HG02798 (cell line): ENCODE measurements at regions not wholly inside any gene's neighbourhood (a gene's known extent, or its start where the extent isn't known, plus 50 kb on each side); places are given as distances from the start of the nearest gene placed in this dataset.

Experiments
- ATAC-seq: cut with Tn5 transposase; IDR thresholded peaks from one replicate; pipeline ENCODE4 v1.9.1; 2021; ENCODE audit warnings: mild to moderate bottlenecking; ENCODE audit not compliant: unreplicated experiment, poor library complexity

- no peak for ATAC-seq
Observed at GRCh38 chr12:98113548-98113947, 401.8 kb upstream of the TMPO start.

DNA sequence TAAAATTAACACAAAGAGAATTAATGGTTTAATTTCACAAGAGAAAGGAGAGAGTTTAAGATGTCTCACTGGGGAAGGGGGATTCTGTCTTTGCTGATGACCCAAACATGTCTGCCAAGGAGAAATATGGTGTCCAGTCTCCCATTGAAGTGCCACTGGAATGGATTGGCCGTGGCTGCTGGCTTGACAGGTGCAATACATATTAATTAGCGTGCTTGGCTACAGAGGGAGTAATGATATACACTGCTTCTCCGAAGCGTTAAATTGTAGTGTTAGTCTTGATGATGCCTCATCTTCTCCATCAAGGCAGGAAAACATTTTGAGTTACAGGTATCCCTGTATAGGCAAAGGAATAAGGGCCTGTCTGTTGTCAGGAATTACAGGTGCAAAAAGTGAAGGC is 393.4 kb upstream of the TMPO start:
- no peak for ATAC-seq

- ATAC-seq = no peak
Observed at GRCh38 chr12:98123021-98123461, 392.3 kb upstream of the TMPO start.

DNA sequence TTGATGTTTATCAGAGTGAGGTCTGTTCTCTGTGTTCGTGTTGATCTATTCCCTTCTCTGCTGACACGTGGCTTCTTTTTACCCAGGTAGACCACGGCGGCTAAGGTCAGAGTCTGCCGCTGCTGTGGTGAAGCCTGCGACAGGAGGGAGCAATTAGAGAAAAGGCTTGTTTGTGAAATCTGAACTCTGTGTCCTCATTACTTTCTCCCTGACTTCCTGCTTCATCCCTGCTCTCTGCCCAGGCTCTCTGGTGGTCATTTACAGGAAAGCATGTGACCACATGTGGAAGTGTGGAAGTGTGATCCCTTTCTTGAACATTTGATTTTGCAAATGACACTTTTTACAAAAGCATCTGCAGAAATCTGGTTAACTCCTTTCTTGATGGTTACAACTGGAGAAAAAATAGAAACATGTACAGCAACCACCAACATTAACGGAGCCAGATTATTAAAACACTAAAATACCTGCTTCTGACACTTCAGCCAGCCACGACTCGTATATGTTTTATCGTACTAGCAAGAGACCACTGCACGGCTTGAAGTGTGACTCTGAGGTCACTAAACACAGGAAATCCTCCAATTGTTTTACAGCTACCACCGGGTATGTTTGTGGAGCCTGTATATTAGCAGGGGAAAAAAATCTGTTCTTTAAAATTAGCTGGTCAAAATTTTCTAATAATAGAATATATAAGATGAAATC is 388.6 kb upstream of the TMPO start:
- no peak for ATAC-seq

DNA sequence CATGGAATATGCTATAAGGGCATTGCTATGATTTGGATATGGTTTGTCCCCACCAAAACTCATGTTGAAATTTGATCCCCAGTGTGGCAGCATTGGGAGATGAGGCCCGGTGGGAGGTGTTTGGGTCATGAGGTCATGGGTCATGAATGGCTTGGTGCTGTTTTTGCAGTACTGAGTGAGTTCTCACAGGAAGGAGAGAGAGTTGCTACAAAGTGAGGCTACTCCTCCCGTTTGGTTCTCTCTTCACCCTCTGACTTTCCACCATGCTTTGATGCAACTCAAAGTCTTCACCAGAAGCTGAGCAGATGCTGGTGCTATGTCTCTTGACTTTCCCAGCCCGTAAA is 388.1 kb upstream of the TMPO start:
- no peak for ATAC-seq

DNA sequence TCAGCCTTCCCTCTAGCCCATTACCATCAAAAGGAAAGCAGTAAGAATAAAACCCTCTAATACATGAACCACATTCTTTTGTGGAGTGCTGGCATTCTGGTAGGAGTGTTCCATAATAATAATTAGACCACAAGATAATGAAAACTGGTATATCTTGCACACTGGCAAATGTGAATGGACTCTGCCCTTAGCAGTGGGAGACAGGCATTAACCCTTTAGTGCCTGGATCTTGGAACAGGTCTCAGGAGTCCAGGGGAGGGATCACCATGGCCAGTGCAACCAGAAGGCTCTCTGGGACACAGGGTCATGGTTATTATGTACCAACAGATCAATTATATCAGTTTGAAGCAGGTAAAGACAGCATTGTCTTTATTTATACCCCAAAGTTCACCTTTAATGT is 387.5 kb upstream of the TMPO start:
- ATAC-seq = no peak

- no peak for ATAC-seq
Observed at GRCh38 chr12:98136544-98136943, 378.8 kb upstream of the TMPO start.

- ATAC-seq = no peak
Observed at GRCh38 chr12:98137278-98137677, 378.1 kb upstream of the TMPO start.

DNA sequence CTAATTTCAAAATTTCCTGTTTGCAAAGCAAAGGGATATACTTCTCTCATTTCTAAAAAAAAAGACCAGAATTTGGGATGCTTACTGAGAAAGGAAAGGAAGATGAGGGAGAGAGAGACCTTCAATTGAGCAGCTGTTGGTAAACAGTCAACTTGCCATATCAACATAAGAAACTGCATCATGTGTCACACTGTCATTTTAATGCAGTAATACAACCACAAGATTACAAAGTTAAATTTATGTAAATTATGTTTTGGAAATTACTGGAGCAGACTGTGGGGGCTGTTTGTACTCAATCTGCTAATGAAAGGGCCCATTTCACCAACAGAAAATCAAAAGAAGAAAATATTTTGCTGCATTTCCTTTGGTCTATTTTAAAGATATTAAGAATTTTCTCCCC is 370.4 kb upstream of the TMPO start:
- ATAC-seq = no peak

GRCh38 chr12:98146043-98146442 is 369.3 kb upstream of the TMPO start:
- ATAC-seq = no peak

GRCh38 chr12:98146487-98146886 is 368.9 kb upstream of the TMPO start:
- ATAC-seq = no peak

- ATAC-seq = no peak
Observed at GRCh38 chr12:98149270-98149669, 366.1 kb upstream of the TMPO start.

DNA sequence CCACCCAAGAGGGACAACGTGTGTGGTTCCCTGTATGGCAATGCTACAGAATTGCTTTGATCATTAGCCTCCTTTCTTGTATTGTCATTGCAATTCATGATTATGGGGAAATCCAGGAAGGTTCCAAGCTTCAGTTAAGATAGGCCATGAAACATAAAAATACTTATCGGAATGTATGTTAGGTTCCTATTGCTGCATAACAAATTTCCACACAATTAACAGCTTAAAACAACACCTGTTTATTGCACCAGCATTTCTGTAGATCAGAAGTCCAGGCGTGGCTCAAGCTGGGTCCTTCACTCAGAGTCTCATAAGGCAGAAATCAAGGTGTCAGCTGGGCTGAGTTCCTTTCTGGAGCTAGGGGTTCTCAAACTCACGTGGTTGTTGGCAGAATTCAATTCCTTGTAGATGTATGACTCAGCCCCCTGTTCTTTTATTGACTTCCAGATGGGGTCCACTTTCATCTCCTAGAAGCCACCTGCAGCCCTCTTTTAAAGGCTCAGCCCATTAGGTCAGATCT is 365.6 kb upstream of the TMPO start:
- ATAC-seq = no peak

DNA sequence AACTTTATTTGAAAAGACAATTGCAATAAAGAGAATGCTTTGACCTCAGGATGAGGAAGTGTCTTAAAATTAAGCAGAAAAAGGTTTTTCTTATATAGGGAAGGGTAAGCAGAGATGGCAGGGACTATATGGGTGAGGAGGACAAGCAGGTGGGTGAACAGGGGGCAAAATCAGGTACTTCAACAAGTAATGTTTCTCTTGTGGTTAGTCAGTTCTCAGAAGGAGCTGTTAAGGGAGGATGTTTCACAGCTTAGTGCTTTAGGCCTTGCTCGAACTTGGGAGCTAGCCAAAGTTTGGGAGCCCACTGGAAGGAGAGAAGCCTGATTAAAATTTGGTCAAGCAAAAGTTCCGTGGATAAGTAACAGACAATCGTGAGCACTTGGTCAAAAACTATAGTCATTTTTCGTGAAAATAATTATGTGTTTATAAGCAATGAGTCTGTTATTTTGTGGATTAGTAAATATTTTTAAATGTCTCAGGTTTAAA is 364.2 kb upstream of the TMPO start:
- ATAC-seq = no peak

DNA sequence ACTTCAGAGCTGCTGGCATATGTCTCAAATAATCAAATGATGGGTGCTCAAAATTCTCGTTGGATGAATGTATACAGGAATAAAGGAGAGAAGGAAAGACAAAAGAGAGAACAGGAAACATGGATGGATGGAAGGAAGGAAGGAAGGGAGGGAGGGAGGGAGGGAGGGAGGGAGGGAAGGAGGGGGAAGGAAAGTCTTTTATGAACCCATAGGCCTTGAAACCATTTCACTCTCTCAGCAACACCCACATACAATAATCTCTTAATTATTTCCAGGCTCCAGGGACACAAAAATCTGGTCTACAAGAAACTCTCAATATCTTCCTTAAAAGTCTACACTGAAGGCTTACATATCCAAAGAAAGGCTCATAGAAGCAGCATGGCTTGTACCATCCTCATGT is 363.4 kb upstream of the TMPO start:
- no peak for ATAC-seq

DNA sequence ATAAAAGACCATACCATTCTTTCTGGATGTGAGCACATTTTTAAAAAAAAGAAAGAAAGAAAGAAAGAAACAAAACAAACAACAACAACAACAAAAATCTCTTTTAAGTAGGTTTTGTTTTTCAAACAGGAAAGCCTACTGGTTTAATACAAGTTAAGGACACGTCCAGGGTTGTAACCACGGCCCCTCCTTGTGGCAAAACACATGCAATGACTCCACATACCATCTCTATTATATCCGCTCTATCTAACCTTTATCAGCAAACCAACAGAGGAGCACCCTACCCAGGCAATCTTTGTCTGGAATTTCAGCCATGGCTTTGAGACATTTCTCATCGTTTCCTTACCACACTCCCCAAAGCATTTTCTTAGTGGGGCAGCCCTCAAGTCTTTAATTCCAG is 360.5 kb upstream of the TMPO start:
- no peak for ATAC-seq

DNA sequence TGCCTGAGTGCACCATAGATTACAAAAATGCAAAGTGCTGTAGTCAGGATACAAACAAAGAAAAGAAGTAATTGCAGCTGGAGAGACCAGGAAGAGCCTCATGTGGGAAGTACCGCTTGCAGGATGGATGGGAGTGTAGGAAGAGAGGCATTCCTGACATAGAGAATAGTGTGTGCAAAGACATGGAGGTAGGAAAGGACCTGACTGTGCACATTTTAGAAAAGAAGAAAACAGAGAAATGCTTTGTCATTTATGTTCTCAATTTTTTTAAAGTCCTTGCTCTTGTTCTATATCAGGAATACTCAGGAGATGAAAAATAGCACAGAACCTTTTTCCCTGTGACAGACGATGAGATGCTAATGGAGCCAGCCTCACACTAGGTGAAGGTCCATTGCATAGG is 358.7 kb upstream of the TMPO start:
- ATAC-seq = no peak

- ATAC-seq = no peak
Observed at GRCh38 chr12:98162906-98163678, 352.3 kb upstream of the TMPO start.

GRCh38 chr12:98172304-98172703 is 343.1 kb upstream of the TMPO start:
- no peak for ATAC-seq

DNA sequence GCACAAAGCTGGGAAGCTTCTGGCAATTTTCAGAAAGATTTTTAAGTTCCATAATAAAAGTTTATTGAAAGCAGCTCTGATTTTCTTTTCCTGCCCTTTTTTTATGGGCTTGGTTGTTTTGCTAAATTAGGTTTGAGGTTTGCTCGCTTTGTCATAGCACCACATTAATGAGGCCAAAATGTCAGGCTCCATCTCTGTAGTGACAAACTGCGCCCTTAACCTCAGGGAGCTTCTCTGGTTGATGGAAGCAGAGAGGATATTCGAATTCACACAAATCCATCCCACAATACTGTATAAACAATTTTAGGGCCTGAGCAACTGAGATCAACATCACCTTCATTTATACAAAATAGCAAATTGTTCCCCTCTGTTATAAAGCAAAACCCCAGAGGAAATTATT is 342.6 kb upstream of the TMPO start:
- ATAC-seq = no peak

DNA sequence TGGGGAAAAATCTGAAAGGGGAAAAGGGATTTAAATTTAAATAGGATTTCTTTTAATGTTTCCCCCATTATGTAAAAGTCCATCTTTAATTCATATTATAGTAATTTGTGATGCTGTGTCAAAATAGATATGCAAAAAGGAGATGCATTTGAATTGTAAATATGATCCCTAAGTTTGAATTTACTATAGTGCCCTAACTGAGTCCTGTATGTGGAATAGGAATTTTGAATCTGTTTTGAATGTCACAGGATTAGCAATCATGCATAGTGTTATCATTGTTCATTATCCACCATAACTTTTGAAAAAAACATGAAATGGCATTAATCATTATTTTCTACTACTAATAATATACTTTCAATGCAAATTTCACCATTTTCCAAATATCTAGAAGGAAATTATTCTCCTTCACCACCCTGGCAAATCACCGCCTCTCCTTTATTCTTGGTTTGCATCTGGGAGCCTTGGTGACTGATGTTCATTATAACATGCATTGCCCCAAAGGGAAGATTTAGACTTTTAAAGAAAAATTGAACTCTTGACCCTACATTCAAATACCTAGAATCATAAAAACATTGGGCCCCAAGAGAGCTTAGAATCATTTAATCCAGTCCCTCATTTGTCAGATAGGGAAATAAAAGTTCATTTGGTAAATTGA is 341.5 kb upstream of the TMPO start:
- no peak for ATAC-seq
